SK-N-SH (cell line): ENCODE measurements at regions not wholly inside any gene's neighbourhood (a gene's known extent, or its start where the extent isn't known, plus 50 kb on each side); places are given as distances from the start of the nearest gene placed in this dataset.

Experiments used
- CTCF ChIA-PET: fragments of 300-600, 350-600 bp; formaldehyde crosslinking; extraction: SDS; loops from one replicate; lab custom pipeline; 2021; lab: Yijun Ruan, JAX
- POLR2A ChIA-PET: fragments of 350-600 bp; sonication (Branson Sonifier 250); formaldehyde crosslinking; extraction: SDS; loops from one replicate; lab custom pipeline; 2020; ENCODE audit warnings: antibody characterized with exemption, inconsistent platforms; lab: Yijun Ruan, JAX
- DNase-seq: peaks from one replicate; pipeline ENCODE4 v3.0.0; 2012
- H2AFZ ChIP-seq: fragments of 200-600 bp; sonication (generic); 2 replicates; pipeline ENCODE4 v1.8.1; 2016; ENCODE audit warnings: antibody characterized with exemption, mild to moderate bottlenecking, low read depth
- H3F3A ChIP-seq: fragments of 200-600 bp; sonication (generic); replicated peaks from 2 replicates; pipeline ENCODE3; 2016; ENCODE audit warnings: antibody characterized with exemption, mild to moderate bottlenecking; ENCODE audit not compliant: insufficient read depth
- H3K27ac ChIP-seq, 2 experiments: fragments of 200-500 bp in 1 of 2; fragments of 200-600 bp in 1 of 2; sonication (Bioruptor generic) in 1 of 2; sonication (generic), shearing (Covaris generic) in 1 of 2; 2 replicates each; pipeline versions ENCODE4 v1.5.1 to v1.6.1; 2014 to 2016; ENCODE audit warnings: low read depth in 2 of 2, inconsistent platforms in 1 of 2, low read length in 1 of 2, mild to moderate bottlenecking in 1 of 2, mixed read lengths in 1 of 2
- H3K27me3 ChIP-seq: fragments of 200-600 bp; sonication (generic), shearing (Covaris generic); 2 replicates; pipeline ENCODE4 v1.6.1; 2016; ENCODE audit warnings: mixed run types; ENCODE audit not compliant: insufficient read depth
- H3K36me3 ChIP-seq, 2 experiments: fragments of 200-500 bp in 1 of 2; fragments of 200-600 bp in 1 of 2; sonication (Bioruptor generic) in 1 of 2; sonication (generic) in 1 of 2; replicated peaks in 1 of 2; 2 replicates each; pipeline versions ENCODE3 to v1.5.1; 2014 to 2016; ENCODE audit warnings: low read length in 1 of 2, mild to moderate bottlenecking in 1 of 2; ENCODE audit not compliant: insufficient read depth in 2 of 2, control insufficient read depth in 1 of 2
- H3K4me1 ChIP-seq, 2 experiments: fragments of 200-500 bp in 1 of 2; fragments of 200-600 bp in 1 of 2; sonication (Bioruptor generic) in 1 of 2; sonication (generic), shearing (Covaris generic) in 1 of 2; 2 replicates each; pipeline versions ENCODE4 v1.5.1 to v1.6.1; 2014 to 2016; ENCODE audit warnings: low read depth in 1 of 2, low read length in 1 of 2, mixed run types in 1 of 2; ENCODE audit not compliant: insufficient read depth in 2 of 2, control insufficient read depth in 1 of 2
- H3K4me2 ChIP-seq: fragments of 200-600 bp; sonication (generic), shearing (Covaris generic); 2 replicates; pipeline ENCODE4 v1.6.1; 2017; ENCODE audit warnings: mixed run types
- H3K4me3 ChIP-seq, 2 experiments: fragments of 200-500 bp in 1 of 2; fragments of 200-600 bp in 1 of 2; sonication (Bioruptor generic) in 1 of 2; sonication (generic), shearing (Covaris generic) in 1 of 2; 2 replicates each; pipeline versions ENCODE4 v1.5.1 to v1.8.1; 2014 to 2016; ENCODE audit warnings: low read depth in 2 of 2, inconsistent platforms in 1 of 2, low read length in 1 of 2, mild to moderate bottlenecking in 1 of 2, mixed read lengths in 1 of 2, moderate library complexity in 1 of 2
- H3K79me2 ChIP-seq: fragments of 200-600 bp; sonication (generic); 2 replicates; pipeline ENCODE4 v1.8.1; 2017; ENCODE audit warnings: mild to moderate bottlenecking; ENCODE audit not compliant: insufficient read depth
- H3K9ac ChIP-seq: fragments of 200-600 bp; sonication (generic); 2 replicates; pipeline ENCODE4 v1.6.1; 2017; ENCODE audit warnings: mixed run types
- H3K9me2 ChIP-seq: fragments of 200-600 bp; sonication (generic); 2 replicates; pipeline ENCODE4 v1.6.1; 2017; ENCODE audit warnings: mixed run types
- H3K9me3 ChIP-seq: fragments of 200-600 bp; sonication (generic); 2 replicates; pipeline ENCODE4 v1.6.1; 2017; ENCODE audit warnings: mixed run types, mild to moderate bottlenecking, moderate library complexity
- H4K20me1 ChIP-seq: fragments of 200-600 bp; sonication (generic); 2 replicates; pipeline ENCODE4 v1.6.1; 2017; ENCODE audit warnings: mild to moderate bottlenecking, mixed run types; ENCODE audit not compliant: insufficient read depth
- CHD2 ChIP-seq: fragments of 150-350 bp; IDR thresholded peaks from 2 replicates; pipeline ENCODE4 v1.6.1; 2018; ENCODE audit warnings: low read length; ENCODE audit not compliant: partially characterized antibody
- EZH2phosphoT487 ChIP-seq: fragments of 200-600 bp; sonication (generic); IDR thresholded peaks from 2 replicates; pipeline ENCODE4 v1.6.1; 2017; ENCODE audit warnings: low read depth, mixed run types, mild to moderate bottlenecking, antibody characterized with exemption, moderate library complexity, borderline replicate concordance
- FOSL2 ChIP-seq: IDR thresholded peaks from 2 replicates; pipeline ENCODE4 v1.4.0; 2012; ENCODE audit warnings: low read depth, mild to moderate bottlenecking, moderate library complexity, borderline replicate concordance
- FOXJ3 ChIP-seq: sonication (generic); formaldehyde crosslinking; IDR thresholded peaks from 2 replicates; pipeline ENCODE4 v1.5.1; 2020; ENCODE audit warnings: mild to moderate bottlenecking, missing genetic modification reagents
- GABPA ChIP-seq: IDR thresholded peaks from 2 replicates; pipeline ENCODE4 v1.4.0; 2012; ENCODE audit warnings: low read depth, mild to moderate bottlenecking
- GATA2 ChIP-seq: sonication (generic); formaldehyde crosslinking; IDR thresholded peaks from 2 replicates; pipeline ENCODE4 v1.5.0; 2020; ENCODE audit warnings: mild to moderate bottlenecking, missing genetic modification reagents
- IRF3 ChIP-seq: fragments of 150-350 bp; IDR thresholded peaks from 2 replicates; pipeline ENCODE4 v1.6.1; 2016; ENCODE audit warnings: mild to moderate bottlenecking, low read depth, low read length
- MAX ChIP-seq: IDR thresholded peaks from 2 replicates; pipeline ENCODE4 v1.4.0; 2012; ENCODE audit warnings: low read depth
- PBX3 ChIP-seq: IDR thresholded peaks from 2 replicates; pipeline ENCODE4; 2012
- POLR2AphosphoS5 ChIP-seq: IDR thresholded peaks from 2 replicates; pipeline ENCODE4 v1.6.1; 2012; ENCODE audit warnings: low read depth, low read length
- RAD21 ChIP-seq: IDR thresholded peaks from 2 replicates; pipeline ENCODE4 v1.6.1; 2012; ENCODE audit warnings: mild to moderate bottlenecking, low read length
- RCOR1 ChIP-seq: fragments of 150-350 bp; IDR thresholded peaks from 2 replicates; pipeline ENCODE4 v1.6.1; 2017; ENCODE audit warnings: antibody characterized with exemption, low read length
- RFX5 ChIP-seq: IDR thresholded peaks from 2 replicates; pipeline ENCODE4 v1.6.1; 2012; ENCODE audit warnings: mild to moderate bottlenecking, improper control_type of control experiment, low read length
- SIN3A ChIP-seq: IDR thresholded peaks from 2 replicates; pipeline ENCODE4 v1.6.1; 2012; ENCODE audit warnings: low read depth, mild to moderate bottlenecking, low read length, moderate library complexity, borderline replicate concordance
- SMC3 ChIP-seq: IDR thresholded peaks from 2 replicates; pipeline ENCODE4 v1.6.1; 2012; ENCODE audit warnings: low read depth, low read length, improper control_type of control experiment
- TAF1 ChIP-seq: IDR thresholded peaks from 2 replicates; pipeline ENCODE4 v1.6.1; 2012; ENCODE audit warnings: low read depth, mild to moderate bottlenecking, low read length, moderate library complexity, borderline replicate concordance
- USF2 ChIP-seq: fragments of 150-350 bp; IDR thresholded peaks from 2 replicates; pipeline ENCODE4 v1.6.1; 2017; ENCODE audit warnings: antibody characterized with exemption, low read length, low read depth, borderline replicate concordance
- ZBTB33 ChIP-seq: IDR thresholded peaks from 2 replicates; pipeline ENCODE4 v1.4.0; 2012; ENCODE audit warnings: low read depth, borderline replicate concordance
- WGBS: methylation state at CpG from one replicate; pipeline ENCODE4 v1.1.6; 2017; ENCODE audit warnings: low lambda C conversion rate; 5-methylcytosine and 5-hydroxymethylcytosine counted together

- no peak for TF ChIP-seq PBX3
- TF ChIP-seq GATA2 (CRISPR knock-in tag), result no peak
- TF ChIP-seq USF2, result no peak
- TF ChIP-seq EZH2phosphoT487, result no peak
- TF ChIP-seq MAX, result no peak
- TF ChIP-seq RCOR1, result no peak
- no peak for TF ChIP-seq FOSL2
Observed at GRCh38 chr6:68026483-68026882, 608.6 kb upstream of the ADGRB3 start (continued).

GRCh38 chr6:68025764-68026163 is 609.3 kb upstream of the ADGRB3 start:
- Histone ChIP-seq H3K36me3 (no peaks in the 10 kb centered on the region), H3K4me3 (no peak overlapping the region), H3K27me3 (no peaks in the 10 kb centered on the region), H3K9ac (no peak overlapping the region), H2AFZ (no peak overlapping the region), H3K79me2 (no peaks in the 10 kb centered on the region), H3K4me1 (no peaks in the 10 kb centered on the region), H3K9me3 (no peaks in the 10 kb centered on the region), H3K27ac (no peak overlapping the region), H3K4me2 (no peak overlapping the region), H3F3A (no peaks in the 10 kb centered on the region), H4K20me1 (no peaks in the 10 kb centered on the region), H3K9me2 (no peaks in the 10 kb centered on the region)
- TF ChIP-seq CHD2, result no peak
- no peak for TF ChIP-seq RFX5
- no peak for TF ChIP-seq RAD21
- TF ChIP-seq PBX3, result no peak
- TF ChIP-seq FOXJ3 (CRISPR knock-in tag), result no peak
- TF ChIP-seq IRF3, result no peak
- no peak for TF ChIP-seq POLR2AphosphoS5
- no peak for TF ChIP-seq TAF1
- TF ChIP-seq USF2, result no peak
- TF ChIP-seq SIN3A, result no peak
- no peak for TF ChIP-seq GATA2 (CRISPR knock-in tag)
- no peak for TF ChIP-seq ZBTB33
- no peak for TF ChIP-seq GABPA
- no peak for TF ChIP-seq SMC3
- WGBS, result 63% methylated on average over 3 of the region's 3 CpGs
- DNase-seq, result no peak
- CTCF ChIA-PET, result no interaction called here
- POLR2A ChIA-PET, result no interaction called here
